ENCODE measurements at regions not wholly inside any gene's neighbourhood (a gene's known extent, or its start where the extent isn't known, plus 50 kb on each side); places are given as distances from the start of the nearest gene placed in this dataset.

DNA sequence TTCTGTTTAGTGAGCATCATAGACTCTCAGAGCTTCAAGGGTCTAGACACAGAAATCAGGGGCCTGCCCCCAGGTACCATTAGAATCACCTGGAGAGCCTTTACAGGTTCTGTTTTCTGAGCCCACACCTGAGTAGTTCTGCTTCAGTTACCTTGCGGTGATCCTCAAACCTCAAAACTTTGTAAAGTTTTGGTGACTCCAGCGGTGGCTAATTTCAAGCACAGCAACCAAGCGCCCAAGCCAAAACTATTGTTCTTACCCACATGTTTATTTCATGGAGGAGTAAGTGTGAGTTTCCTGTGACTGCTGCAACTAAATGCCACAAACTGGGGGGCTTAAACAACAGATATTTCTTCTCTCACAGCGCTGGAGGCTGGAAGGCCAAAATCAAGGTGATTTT, 108.9 kb downstream of the FOXD1 start:
- no peak for TF ChIP-seq POLR2A (IDR thresholded peaks at IDR 0.05; ENCODE audit: low read length)
- no peak for TF ChIP-seq GATA1 (IDR thresholded peaks at IDR 0.05; ENCODE audit: low read depth, low read length)
- no peak for DNase-seq

DNA sequence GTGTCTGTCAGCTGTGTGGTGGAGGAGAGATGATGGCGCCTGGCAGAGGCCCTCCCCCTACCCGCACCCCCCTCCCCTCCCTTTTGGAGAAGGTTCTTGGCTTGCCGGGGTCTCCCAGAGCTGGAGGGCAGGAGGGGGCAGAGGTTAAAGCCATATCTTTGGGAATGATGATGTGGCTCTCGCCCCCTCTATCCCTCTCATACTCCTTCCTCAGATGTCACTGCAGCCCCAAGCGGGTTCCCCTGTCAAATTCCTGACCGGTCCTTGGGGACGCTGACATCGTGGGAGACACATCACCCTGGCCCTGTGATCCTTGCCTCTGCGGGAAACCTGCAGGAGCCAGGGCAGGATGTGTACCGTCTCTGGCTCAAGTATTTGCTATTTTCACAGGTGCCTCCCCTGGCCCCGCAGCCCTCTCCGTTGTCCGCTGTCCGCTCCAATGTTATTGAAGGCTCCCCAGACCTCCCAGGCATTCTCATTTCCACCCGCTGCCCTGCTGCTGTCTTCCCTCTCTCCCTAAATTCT, 109.5 kb downstream of the FOXD1 start:
- DNase-seq: no peak
- TF ChIP-seq POLR2A (IDR thresholded peaks at IDR 0.05; ENCODE audit: low read length) (no peak), GATA1 (IDR thresholded peaks at IDR 0.05; ENCODE audit: low read depth, low read length) (no peak)

DNA sequence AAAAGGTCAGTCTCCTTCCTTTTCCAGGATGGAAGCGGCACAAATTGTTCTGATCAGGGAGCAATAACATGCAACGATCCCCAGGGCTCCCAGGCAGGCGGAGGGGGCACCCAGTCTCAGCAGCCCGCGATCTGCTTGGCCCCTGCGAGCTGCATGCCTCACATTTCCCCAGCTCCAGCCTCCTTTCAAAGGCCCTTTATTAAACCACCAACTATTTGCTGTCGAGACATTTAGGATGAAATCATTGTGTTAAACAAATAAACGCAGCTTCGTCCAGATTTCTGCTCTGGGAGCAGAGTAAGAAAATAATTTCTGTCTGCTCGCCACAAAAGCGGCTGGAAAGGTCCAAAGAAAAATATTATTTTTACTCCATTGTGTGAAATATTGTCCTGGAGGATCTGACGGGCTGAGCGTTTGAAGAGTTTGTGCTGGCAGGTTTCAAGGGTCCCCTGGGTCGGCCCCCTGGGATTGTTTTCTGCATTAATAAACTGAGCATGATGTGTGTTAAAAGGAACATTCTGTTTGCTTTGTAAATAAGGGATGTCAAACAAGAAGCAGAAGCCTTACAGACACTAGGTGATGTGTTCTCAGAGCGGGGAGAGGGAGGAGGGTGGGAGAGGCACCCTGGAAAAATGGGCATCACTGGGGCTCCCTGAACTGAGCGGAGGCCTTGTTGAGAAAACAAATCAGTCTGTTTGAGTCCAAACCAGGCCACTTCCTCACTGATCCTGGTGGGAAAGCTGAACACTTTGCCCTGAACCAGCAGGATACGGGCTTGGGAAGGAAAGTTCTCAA, 110.1 kb downstream of the FOXD1 start:
- DNase-seq: no peak
- TF ChIP-seq POLR2A (IDR thresholded peaks at IDR 0.05; ENCODE audit: low read length) (no peak), GATA1 (IDR thresholded peaks at IDR 0.05; ENCODE audit: low read depth, low read length) (no peak)

DNA sequence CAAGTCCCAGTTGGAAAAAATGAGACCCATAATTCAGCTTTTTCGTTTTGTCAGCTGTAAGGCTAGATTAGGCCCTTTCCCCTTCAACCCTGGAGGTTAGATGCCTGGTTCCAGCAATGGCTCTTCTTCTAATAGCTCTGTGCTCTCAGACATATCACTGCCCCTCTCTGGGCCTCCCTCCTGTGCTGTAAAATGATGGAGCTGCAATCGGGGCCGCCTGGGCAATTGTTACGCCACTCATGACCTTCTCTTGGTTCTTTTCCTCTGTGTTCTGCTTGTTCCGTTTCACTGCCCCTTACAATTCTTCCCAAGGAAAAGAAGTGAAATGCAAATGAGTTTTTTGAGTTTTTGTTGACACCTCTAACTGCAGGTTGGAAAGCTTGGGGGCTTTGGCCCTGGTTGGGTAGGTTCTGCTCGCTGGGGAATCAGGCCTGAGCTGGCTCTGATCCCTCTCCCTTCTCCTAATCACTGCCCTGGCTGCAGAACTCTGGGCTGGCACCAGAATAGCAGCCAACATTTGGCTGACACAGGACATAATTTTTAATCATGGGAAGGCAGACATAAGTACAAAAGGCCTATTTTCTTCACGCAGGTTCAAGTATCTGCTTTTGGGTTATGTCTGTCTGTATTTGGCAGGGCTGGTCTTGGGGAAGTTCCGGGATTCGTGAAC, 110.9 kb downstream of the FOXD1 start:
- TF ChIP-seq GATA1 (IDR thresholded peaks at IDR 0.05; ENCODE audit: low read depth, low read length) (no peak), POLR2A (IDR thresholded peaks at IDR 0.05; ENCODE audit: low read length) (no peak)

DNA sequence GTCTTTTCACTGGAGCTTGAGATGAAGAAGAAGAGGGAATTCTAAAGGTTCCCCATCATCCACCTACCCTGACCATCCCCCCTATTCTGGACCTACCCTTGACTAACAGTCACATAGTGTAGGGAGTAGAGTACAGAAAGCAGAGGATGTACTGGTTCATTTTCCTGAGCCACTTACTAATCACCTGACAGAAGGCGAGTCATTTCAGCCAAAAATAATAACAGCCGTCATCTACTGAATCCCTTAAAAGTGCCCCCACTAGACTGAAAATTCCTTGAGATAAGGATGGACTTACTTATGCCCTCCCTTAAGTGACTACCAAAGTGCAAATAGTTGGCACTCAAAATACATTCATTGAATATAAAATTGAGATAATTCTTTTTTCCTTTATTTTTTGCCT, 112.2 kb downstream of the FOXD1 start:
- TF ChIP-seq POLR2A (IDR thresholded peaks at IDR 0.05; ENCODE audit: low read length) (no peak), GATA1 (IDR thresholded peaks at IDR 0.05; ENCODE audit: low read depth, low read length) (no peak)
- DNase-seq: no peak

More for the DNA sequence above, 110.9 kb downstream of the FOXD1 start:
- no peak for DNase-seq

DNA sequence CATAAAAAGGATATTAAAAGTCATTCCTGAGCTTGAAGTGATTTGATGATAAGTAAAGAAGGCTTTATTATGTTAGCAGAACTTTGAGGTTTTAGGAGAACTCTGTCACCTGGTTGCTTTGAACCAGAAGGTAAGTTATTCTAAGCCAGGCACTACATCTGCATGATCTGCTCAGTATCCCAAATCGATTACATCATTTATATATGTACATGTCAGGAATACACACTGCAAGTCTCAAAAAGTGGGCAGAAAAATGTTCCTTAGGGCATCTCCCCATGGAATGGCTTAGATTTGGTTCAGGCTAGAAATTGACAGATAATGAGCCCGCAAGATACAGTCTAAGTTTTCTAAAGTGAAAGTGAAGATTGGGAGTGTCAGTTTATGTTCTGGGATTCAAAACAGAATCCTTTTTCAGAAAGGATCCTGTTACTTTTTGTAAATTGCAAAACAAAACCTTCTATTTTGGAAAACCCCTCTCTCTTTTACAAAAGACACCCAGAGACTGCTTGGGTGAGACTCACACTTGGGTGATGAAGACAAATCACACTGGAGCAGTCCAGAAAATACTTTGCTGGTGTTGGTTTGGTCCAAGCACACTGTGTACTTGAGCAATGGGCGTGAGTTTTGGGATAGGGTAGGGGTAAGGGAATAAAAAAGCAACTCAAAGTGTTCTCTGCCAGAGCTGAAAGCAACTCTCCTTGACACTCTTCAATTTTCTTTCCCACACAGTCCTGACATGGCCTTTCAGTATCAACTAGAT, 114.5 kb downstream of the FOXD1 start:
- TF ChIP-seq GATA1 (IDR thresholded peaks at IDR 0.05; ENCODE audit: low read depth, low read length) (no peak), POLR2A (IDR thresholded peaks at IDR 0.05; ENCODE audit: low read length) (no peak)
- no peak for DNase-seq

DNA sequence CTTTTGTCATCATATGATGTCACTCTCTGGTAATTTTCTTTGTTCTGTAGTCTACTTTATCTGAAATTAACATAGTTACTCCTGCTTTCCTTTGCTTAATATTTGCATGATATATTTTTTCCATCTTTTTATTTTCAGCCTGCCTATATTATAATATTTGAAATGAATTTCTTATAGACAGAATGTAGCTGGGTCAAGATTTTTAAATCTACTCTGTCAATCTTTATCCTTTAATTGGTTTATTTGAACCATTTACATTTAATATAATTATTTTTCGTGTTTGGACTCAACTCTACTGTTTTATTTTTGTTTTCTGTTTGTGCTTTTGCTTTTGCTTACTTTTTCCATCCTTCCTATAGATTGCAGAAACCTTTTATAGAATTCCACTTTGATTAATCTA, 118.0 kb downstream of the FOXD1 start:
- TF ChIP-seq GATA1 (IDR thresholded peaks at IDR 0.05; ENCODE audit: low read depth, low read length): no peak
- TF ChIP-seq POLR2A (IDR thresholded peaks at IDR 0.05; ENCODE audit: low read length): no peak
- no peak for DNase-seq

DNA sequence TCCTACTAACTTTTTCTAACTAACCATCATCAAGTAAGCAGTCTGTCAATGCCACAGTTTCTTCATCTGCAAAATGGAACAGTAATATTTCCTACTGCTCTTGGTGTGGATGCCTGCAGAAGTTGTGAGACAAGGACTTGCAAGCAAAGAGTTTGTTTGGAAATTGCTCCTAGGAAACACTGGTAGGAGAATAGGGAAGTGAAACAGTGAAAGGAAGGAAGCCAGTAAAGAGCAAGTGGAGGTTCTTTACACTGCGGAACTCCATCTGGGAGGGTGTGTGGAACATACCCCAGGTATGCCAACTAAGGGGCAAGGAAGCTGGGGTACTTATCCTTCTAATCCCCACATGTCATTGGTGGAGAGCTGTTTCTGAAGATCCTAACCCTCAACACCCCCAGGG, 119.9 kb downstream of the FOXD1 start:
- TF ChIP-seq POLR2A (IDR thresholded peaks at IDR 0.05; ENCODE audit: low read length) (no peak), GATA1 (IDR thresholded peaks at IDR 0.05; ENCODE audit: low read depth, low read length) (no peak)
- no peak for DNase-seq

DNA sequence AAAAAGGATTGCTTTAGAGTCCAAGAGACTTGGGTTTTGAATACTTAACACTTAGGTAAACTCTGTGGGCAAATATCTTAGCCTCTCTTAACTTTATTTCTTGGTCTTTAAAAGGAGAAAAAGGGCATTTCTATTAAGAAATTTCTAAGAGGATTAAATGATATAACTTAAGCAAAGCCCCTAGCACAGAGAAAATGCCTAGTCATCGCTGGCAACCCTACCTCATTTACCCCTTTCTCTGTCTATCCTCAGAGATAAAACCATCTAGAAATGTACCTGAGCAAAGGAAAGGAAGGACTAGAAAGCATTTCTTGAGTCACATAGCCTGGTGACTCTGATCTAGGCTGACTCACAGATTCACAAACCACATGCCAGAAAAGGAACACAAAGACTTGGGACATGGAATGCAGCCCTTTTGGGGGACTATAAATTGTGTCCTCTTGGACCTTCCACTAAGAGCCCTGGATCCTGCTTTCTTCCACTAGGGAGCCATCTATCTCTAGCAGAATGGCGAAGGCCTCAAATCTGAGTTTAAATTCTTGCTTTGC, 120.6 kb downstream of the FOXD1 start:
- DNase-seq: no peak
- TF ChIP-seq GATA1 (IDR thresholded peaks at IDR 0.05; ENCODE audit: low read depth, low read length) (no peak), POLR2A (IDR thresholded peaks at IDR 0.05; ENCODE audit: low read length) (no peak)

DNA sequence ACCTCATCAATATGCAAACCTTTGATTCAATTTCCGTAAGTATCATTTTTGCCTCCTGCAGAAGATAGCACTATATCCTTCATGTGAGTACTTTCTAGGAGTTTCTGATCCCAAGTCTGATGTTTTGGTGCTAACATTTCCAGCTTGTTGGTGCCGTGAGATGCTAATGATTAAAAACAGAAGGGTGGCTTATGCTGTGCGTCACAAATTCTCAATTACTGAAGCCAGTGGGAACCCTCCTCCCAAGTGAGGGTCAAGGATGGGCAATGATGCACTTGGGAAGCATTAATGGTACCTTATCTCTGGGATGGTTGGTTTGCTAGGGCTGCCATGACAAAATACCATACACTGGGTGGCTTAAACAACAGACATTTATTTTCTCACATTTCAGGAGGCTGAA, 123.0 kb downstream of the FOXD1 start:
- TF ChIP-seq GATA1 (IDR thresholded peaks at IDR 0.05; ENCODE audit: low read depth, low read length) (no peak), POLR2A (IDR thresholded peaks at IDR 0.05; ENCODE audit: low read length) (no peak)
- no peak for DNase-seq

DNA sequence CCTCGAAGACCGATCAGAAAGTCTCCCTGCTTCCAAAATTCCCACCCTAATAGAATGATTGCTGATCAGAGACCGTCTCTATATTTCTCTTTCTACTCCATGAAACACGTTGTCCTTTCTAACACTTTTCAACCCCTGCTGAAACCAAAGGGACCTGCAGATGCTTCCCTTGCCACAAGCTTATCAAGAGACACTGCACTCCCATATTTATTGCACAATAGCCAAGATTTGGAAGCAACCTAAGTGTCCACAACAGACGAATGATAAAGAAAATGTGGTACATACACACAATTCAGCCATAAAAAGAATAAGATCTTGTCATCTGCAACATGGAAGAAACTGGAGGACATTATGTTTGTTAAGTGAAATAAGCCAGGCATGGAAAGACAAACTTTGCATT, 125.1 kb downstream of the FOXD1 start:
- TF ChIP-seq POLR2A (IDR thresholded peaks at IDR 0.05; ENCODE audit: low read length) (no peak), GATA1 (IDR thresholded peaks at IDR 0.05; ENCODE audit: low read depth, low read length) (no peak)
- DNase-seq: no peak

DNA sequence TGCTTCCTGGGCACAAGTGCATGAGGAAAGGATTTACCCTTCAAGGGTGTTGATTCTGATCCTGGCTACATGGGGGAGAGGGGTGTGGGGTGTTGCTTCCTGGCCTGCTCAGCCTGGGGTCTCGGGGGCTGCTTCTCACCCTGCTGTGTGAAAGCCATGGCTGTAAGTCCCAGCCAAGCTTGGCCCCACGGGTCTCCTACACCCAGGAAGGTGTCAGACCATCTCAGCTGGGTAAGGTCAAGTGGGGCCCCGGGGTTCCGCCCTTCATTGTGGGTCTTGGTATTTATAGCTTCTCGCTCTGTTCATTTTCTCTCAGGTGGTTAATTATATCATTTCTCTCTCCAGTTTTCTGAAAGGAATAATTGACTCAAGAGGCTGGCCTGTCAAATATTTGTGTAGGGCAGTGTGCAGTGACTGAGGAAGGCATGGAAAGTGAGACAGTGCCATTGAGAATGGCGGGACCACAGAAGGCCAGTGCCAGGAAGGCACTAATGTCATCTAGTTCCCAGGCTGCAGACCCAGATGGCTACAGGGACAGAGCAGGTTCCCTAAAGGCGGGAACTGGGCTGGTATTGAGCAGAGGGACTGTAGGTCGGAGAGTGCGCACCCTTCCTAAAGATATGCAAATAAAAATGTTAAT, 126.0 kb downstream of the FOXD1 start:
- DNase-seq: no peak
- no peak for TF ChIP-seq POLR2A (IDR thresholded peaks at IDR 0.05; ENCODE audit: low read length)
- no peak for TF ChIP-seq GATA1 (IDR thresholded peaks at IDR 0.05; ENCODE audit: low read depth, low read length)

DNA sequence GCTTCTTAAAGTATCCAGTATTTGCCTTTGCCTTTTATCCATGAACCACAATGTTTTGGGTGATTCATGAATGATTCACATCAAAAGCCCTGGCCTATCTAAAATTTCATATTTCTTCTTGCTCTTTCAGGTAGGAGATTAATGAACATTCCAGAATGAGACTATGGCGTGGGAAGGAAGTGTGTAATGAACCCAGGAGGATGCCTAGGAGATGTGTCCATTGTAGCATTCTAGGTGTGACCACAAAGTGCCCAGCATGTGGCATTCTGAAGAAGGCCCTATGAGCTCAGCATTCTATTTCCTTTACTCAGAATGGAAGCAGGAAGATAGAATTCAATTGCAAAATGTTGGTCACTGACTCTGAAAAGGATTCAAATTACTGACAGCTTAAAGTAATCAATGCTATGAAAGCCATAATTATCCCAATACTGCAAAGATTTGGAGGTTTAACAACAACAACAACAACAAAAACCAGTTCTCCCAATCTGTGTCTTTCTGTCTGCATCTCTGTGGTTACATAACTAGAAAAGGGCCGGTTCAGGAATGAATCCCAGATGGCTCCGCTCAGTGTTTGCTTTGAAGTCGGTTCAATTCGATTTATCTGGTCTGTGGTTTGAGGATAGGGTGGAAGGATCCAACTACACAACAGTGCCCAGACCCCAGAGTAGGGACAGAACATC, 126.7 kb downstream of the FOXD1 start:
- TF ChIP-seq POLR2A (IDR thresholded peaks at IDR 0.05; ENCODE audit: low read length) (no peak), GATA1 (IDR thresholded peaks at IDR 0.05; ENCODE audit: low read depth, low read length) (no peak)
- DNase-seq: no peak

All from erythroblast (primary cell).